Endothelial cell of umbilical vein (primary cell): ENCODE measurements at regions not wholly inside any gene's neighbourhood (a gene's known extent, or its start where the extent isn't known, plus 50 kb on each side); places are given as distances from the start of the nearest gene placed in this dataset.
"Not testable (repeated sequence)": the region's sequence is repeated elsewhere in the genome, so short reads cannot be mapped to it uniquely, and the experiment has no call there.

Experiments used
- BruUV-seq: library from RNA; stranded (reverse); fragments of 400-500 nt; replicated peaks from 2 replicates; lab custom pipeline; 2021; lab: Mats Ljungman, UMichigan
- CTCF ChIA-PET: fragments of 300-600, 350-600 bp; sonication (Branson Sonifier 250); formaldehyde crosslinking; loops from one replicate; lab custom pipeline; 2021; ENCODE audit warnings: antibody characterized with exemption, inconsistent platforms; lab: Charles Lee
- POLR2A ChIA-PET: fragments of 300-600, 350-600 bp; sonication (Branson Sonifier 250); formaldehyde crosslinking; loops from one replicate; lab custom pipeline; 2021; ENCODE audit warnings: antibody characterized with exemption, inconsistent platforms; lab: Charles Lee
- DNase-seq: peaks from one replicate; pipeline ENCODE4 v3.0.0-alpha.2; 2011; ENCODE audit warnings: low read depth, low spot score
- FAIRE-seq: peaks from 2 replicates; lab custom pipeline; 2011; peaks lifted over from hg19 to GRCh38; lab: Jason Lieb, UNC
- H2AFZ ChIP-seq: 2 replicates; pipeline ENCODE4 v1.6.0; 2012; ENCODE audit warnings: low read depth, low read length, control low read depth, inconsistent platforms
- H3K27ac ChIP-seq: 2 replicates; pipeline ENCODE4 v1.5.1; 2011; ENCODE audit warnings: low read depth, mild to moderate bottlenecking, control low read depth, low read length, moderate library complexity; ENCODE audit not compliant: insufficient read depth
- H3K27me3 ChIP-seq, 2 experiments: 2 replicates each; pipeline versions ENCODE4 v1.6.0 to v1.6.1; 2011; ENCODE audit warnings: low read length in 2 of 2, mixed read lengths in 1 of 2; ENCODE audit not compliant: control insufficient read depth in 2 of 2, insufficient read depth in 2 of 2
- H3K36me3 ChIP-seq, 2 experiments: 2 replicates in 1 of 2; 3 replicates in 1 of 2; pipeline ENCODE4 v1.5.1; 2011; ENCODE audit warnings: low read length in 2 of 2, mild to moderate bottlenecking in 1 of 2, moderate library complexity in 1 of 2; ENCODE audit not compliant: control insufficient read depth in 2 of 2, insufficient read depth in 2 of 2; ENCODE audit errors: extremely low read depth in 1 of 2
- H3K4me1 ChIP-seq: 3 replicates; pipeline ENCODE4 v1.5.1; 2011; ENCODE audit warnings: mild to moderate bottlenecking, low read length; ENCODE audit not compliant: control insufficient read depth, insufficient read depth; ENCODE audit errors: extremely low read depth
- H3K4me2 ChIP-seq: 2 replicates; pipeline ENCODE4 v1.6.1; 2011; ENCODE audit warnings: low read length, control low read depth, mixed read lengths; ENCODE audit not compliant: insufficient read depth
- H3K4me3 ChIP-seq, 3 experiments: fragments of 200-600 bp in 1 of 3; sonication (generic), shearing (Covaris generic) in 1 of 3; replicated peaks in 1 of 3; 2 replicates each; pipeline ENCODE4 v1.5.1; 2011 to 2016; ENCODE audit warnings: control low read depth in 3 of 3, low read length in 3 of 3, mild to moderate bottlenecking in 2 of 3, inconsistent platforms in 1 of 3, low read depth in 1 of 3, moderate library complexity in 1 of 3; ENCODE audit not compliant: insufficient read depth in 1 of 3
- H3K79me2 ChIP-seq: 2 replicates; pipeline ENCODE4 v1.6.0; 2012; ENCODE audit warnings: low read length, inconsistent platforms; ENCODE audit not compliant: control insufficient read depth, insufficient read depth
- H3K9ac ChIP-seq: replicated peaks from 2 replicates; pipeline ENCODE3; 2011; ENCODE audit warnings: low read length, control low read depth; ENCODE audit not compliant: insufficient read depth; ENCODE audit errors: extremely low read depth
- H3K9me1 ChIP-seq: replicated peaks from 3 replicates; pipeline ENCODE4 v1.6.0; 2011; ENCODE audit warnings: mild to moderate bottlenecking, low read length; ENCODE audit not compliant: control insufficient read depth, insufficient read depth; ENCODE audit errors: extremely low read depth
- H3K9me3 ChIP-seq: replicated peaks from 2 replicates; pipeline ENCODE4 v1.5.1; 2012; ENCODE audit warnings: low read length, inconsistent platforms; ENCODE audit not compliant: control insufficient read depth, insufficient read depth
- H4K20me1 ChIP-seq: replicated peaks from 2 replicates; pipeline ENCODE3; 2011; ENCODE audit warnings: mild to moderate bottlenecking, low read length; ENCODE audit not compliant: control insufficient read depth, insufficient read depth; ENCODE audit errors: extremely low read depth
- dilution Hi-C: fragments of 300-500 bp; cut with MboI; formaldehyde crosslinking; loops from one replicate; pipeline ENCODE4 v1.15.0; 2019; ENCODE audit warnings: low sequenced_read_pairs; ENCODE audit not compliant: extremely low pct_ligation_motif_present
- intact Hi-C: fragments of 100-400 bp; cut with micrococcal nuclease; formaldehyde crosslinking; loops from one replicate; pipeline ENCODE4 v1.10.0; 2022

DNA sequence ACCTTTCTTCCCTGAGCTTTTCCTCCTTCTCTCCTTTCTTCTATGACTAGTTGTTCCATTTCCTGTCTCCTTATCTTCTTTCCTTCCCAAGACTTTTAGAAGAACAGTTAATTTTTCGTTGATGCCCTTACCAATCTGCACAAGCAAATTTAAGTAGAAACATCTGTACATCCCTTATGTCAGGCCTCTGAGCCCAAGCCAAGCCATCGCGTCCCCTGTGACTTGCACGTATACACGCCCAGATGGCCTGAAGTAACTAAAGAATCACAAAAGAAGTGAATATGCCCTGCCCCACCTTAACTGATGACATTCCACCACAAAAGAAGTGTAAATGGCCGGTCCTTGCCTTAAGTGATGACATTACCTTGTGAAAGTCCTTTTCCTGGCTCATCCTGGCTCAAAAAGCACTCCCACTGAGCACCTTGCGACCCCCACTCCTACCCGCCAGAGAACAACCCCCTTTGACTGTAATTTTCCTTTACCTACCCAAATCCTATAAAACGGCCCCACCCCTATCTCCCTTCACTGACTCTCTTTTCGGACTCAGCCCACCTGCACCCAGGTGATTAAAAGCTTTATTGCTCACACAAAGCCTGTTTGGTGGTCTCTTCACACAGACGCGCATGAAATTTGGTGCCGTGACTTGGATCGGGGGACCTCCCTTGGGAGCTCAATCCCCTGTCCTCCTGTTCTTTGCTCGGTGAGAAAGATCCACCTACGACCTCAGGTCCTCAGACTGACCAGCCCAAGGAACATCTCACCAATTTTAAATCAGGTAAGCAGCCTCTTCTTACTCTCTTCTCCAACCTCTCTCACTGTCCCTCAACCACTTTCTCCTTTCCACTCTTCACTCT lies 53.7 kb upstream of the SPP1 start:
- intact Hi-C loops, H3K4me1 ChIP-seq, H3K4me3 ChIP-seq, BruUV-seq, H2AFZ ChIP-seq, dilution Hi-C loops, H3K27me3 ChIP-seq, H3K27ac ChIP-seq, H3K79me2 ChIP-seq, DNase-seq, H3K9me3 ChIP-seq, POLR2A ChIA-PET, H3K9me1 ChIP-seq, H3K9ac ChIP-seq, H3K36me3 ChIP-seq, H4K20me1 ChIP-seq, FAIRE-seq, H3K4me2 ChIP-seq: not testable (repeated sequence)
- CTCF ChIA-PET = interaction anchor here (1.0 kb wide), 1 partner anchor 52 kb away, joined by 5 read pairs; no protein-coding TSS in a partner anchor

DNA sequence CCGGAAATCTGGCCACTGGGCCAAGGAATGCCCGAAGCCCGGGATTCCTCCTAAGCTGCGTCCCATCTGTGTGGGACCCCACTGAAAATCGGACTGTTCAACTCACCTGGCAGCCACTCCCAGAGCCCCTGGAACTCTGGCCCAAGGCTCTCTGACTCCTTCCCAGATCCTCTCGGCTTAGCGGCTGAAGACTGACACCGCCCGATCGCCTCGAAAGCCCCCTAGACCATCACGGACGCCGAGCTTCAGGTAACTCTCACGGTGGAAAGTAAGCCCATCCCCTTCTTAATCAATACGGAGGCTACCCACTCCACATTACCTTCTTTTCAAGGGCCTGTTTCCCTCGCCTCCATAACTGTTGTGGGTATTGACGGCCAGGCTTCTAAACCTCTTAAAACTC lies 51.4 kb upstream of the SPP1 start:
- H2AFZ ChIP-seq, H3K27me3 ChIP-seq, H3K4me1 ChIP-seq, DNase-seq, H3K27ac ChIP-seq, H3K9ac ChIP-seq, POLR2A ChIA-PET, H4K20me1 ChIP-seq, H3K9me3 ChIP-seq, CTCF ChIA-PET, dilution Hi-C loops, H3K36me3 ChIP-seq, intact Hi-C loops, FAIRE-seq, H3K4me2 ChIP-seq, H3K79me2 ChIP-seq, H3K9me1 ChIP-seq, BruUV-seq, H3K4me3 ChIP-seq: not testable (repeated sequence)
